Esophagus (tissue), 2 donors: ENCODE measurements at regions not wholly inside any gene's neighbourhood (a gene's known extent, or its start where the extent isn't known, plus 50 kb on each side); places are given as distances from the start of the nearest gene placed in this dataset.

Experiments used
- H3K27ac ChIP-seq, 2 donors: one replicate each; pipeline ENCODE4 v1.5.1; 2013; ENCODE audit warnings: low read depth in 2 of 2, mild to moderate bottlenecking in 2 of 2, inconsistent platforms in 1 of 2, low read length in 1 of 2, moderate library complexity in 1 of 2
- H3K27me3 ChIP-seq, 2 donors: one replicate each; pipeline ENCODE4 v1.6.1; 2013; ENCODE audit warnings: low read length in 2 of 2, control low read depth in 1 of 2, mild to moderate bottlenecking in 1 of 2; ENCODE audit not compliant: insufficient read depth in 2 of 2, control insufficient read depth in 1 of 2
- H3K36me3 ChIP-seq, 2 donors: one replicate each; pipeline ENCODE4 v1.6.1; 2013; ENCODE audit warnings: low read length in 1 of 2; ENCODE audit not compliant: control insufficient read depth in 2 of 2, insufficient read depth in 2 of 2
- H3K4me1 ChIP-seq, 2 donors: one replicate each; pipeline ENCODE4 v1.6.1; 2013; ENCODE audit warnings: low read length in 1 of 2; ENCODE audit not compliant: control insufficient read depth in 2 of 2, insufficient read depth in 2 of 2
- H3K4me3 ChIP-seq, 2 donors: one replicate each; pipeline ENCODE4 v1.5.1; 2013; ENCODE audit warnings: low read length in 2 of 2, mild to moderate bottlenecking in 2 of 2, low read depth in 1 of 2, moderate library complexity in 1 of 2
- H3K9me3 ChIP-seq, 2 donors: one replicate each; pipeline ENCODE4 v1.6.1; 2013; ENCODE audit warnings: mild to moderate bottlenecking in 2 of 2, low read depth in 1 of 2, low read length in 1 of 2, moderate library complexity in 1 of 2; ENCODE audit not compliant: control insufficient read depth in 2 of 2, insufficient read depth in 1 of 2
- WGBS, 2 donors: extraction: QIAGEN DNeasy Blood & Tissue Kit; methylation state at CpG; one replicate each; pipeline ENCODE4 v1.1.7; 2013; 5-methylcytosine and 5-hydroxymethylcytosine counted together
- donor health status: healthy with polysubstance abuse.
- donor health status: Bipolar disorder and iron deficiency.

GRCh38 chr15:95170561-95171380 lies 939.4 kb downstream of the MCTP2 start:
- no peaks in the 10 kb centered on the region for H3K4me1 ChIP-seq
- H3K4me3 ChIP-seq: no peak overlapping the region
- H3K36me3 ChIP-seq: no peaks in the 10 kb centered on the region
- 47 to 54% methylated on average over 6 of the region's 6 CpGs for WGBS, 2 donors
- no peak overlapping the region for H3K27ac ChIP-seq
- no peaks in the 10 kb centered on the region for H3K9me3 ChIP-seq
- no peaks in the 10 kb centered on the region for H3K27me3 ChIP-seq

- H3K9me3 ChIP-seq: no peaks in the 10 kb centered on the region
- no peak overlapping the region for H3K27ac ChIP-seq
- H3K4me3 ChIP-seq: no peak overlapping the region
- 92 to 95% methylated on average over 3 of the region's 3 CpGs for WGBS, 2 donors
- no peaks in the 10 kb centered on the region for H3K36me3 ChIP-seq
- H3K27me3 ChIP-seq: no peaks in the 10 kb centered on the region
- H3K4me1 ChIP-seq: no peaks in the 10 kb centered on the region
Measured at GRCh38 chr15:95171564-95171963, 940.2 kb downstream of the MCTP2 start.

- Histone ChIP-seq H3K27me3 (no peaks in the 10 kb centered on the region), H3K27ac (no peak overlapping the region), H3K4me3 (no peak overlapping the region), H3K4me1 (no peaks in the 10 kb centered on the region), H3K9me3 (no peaks in the 10 kb centered on the region), H3K36me3 (no peaks in the 10 kb centered on the region)
- WGBS, 2 donors: 57 to 63% methylated on average over 9 of the region's 9 CpGs
Measured at GRCh38 chr15:95174301-95175259, 943.2 kb downstream of the MCTP2 start.

- H3K27ac ChIP-seq: no peak overlapping the region
- WGBS, 2 donors: 52 to 60% methylated on average over 3 of the region's 3 CpGs
- H3K27me3 ChIP-seq: no peaks in the 10 kb centered on the region
- H3K36me3 ChIP-seq: no peaks in the 10 kb centered on the region
- H3K4me1 ChIP-seq: no peaks in the 10 kb centered on the region
- no peak overlapping the region for H3K4me3 ChIP-seq
- H3K9me3 ChIP-seq: no peaks in the 10 kb centered on the region
Measured at GRCh38 chr15:95175914-95176658, 944.7 kb downstream of the MCTP2 start.

DNA sequence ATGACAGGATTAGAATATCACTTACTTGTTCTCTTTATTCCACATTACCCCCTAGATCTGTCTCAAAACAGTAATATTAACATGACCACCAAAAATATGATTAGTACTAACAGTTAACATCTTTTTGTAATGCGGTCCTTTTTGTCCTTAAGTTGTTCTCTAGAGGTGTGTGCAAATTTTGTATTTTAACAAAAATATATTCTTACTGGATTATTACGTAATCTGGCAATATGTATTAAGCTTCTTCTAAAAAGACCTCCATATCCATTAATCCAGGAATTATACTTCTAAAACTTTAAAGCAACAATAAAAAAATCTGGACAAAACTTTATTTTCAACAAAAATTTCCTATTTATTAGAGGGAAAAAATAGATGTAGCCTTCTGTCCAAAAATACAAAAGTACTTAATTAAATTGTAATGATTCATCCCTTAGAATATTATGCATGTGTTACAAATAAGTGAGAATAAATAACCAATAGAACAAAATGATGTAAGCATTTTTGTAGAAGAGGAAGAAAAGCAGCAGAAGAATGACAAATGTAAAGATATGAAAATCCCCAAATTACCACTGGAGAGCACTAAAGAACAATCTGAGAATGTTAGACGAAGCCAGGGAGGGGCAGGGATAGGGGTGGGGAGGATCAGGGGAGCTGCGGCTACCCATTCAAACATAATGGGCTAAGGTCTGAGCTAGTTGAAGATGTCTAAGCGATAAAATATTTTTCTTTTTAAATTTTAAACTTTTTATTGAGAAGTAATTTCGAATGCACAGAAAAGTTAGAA lies 945.6 kb downstream of the MCTP2 start:
- WGBS, 2 donors: 75 to 80% methylated on average over 6 of the region's 6 CpGs
- no peak overlapping the region for H3K4me3 ChIP-seq
- no peaks in the 10 kb centered on the region for H3K4me1 ChIP-seq
- no peak overlapping the region for H3K27ac ChIP-seq
- no peaks in the 10 kb centered on the region for H3K36me3 ChIP-seq
- H3K27me3 ChIP-seq: no peaks in the 10 kb centered on the region
- no peaks in the 10 kb centered on the region for H3K9me3 ChIP-seq

GRCh38 chr15:95180530-95180929 lies 949.2 kb downstream of the MCTP2 start:
- Histone ChIP-seq H3K9me3 (no peaks in the 10 kb centered on the region), H3K36me3 (no peaks in the 10 kb centered on the region), H3K27me3 (no peaks in the 10 kb centered on the region), H3K4me1 (no peaks in the 10 kb centered on the region), H3K27ac (no peak overlapping the region), H3K4me3 (no peak overlapping the region)

DNA sequence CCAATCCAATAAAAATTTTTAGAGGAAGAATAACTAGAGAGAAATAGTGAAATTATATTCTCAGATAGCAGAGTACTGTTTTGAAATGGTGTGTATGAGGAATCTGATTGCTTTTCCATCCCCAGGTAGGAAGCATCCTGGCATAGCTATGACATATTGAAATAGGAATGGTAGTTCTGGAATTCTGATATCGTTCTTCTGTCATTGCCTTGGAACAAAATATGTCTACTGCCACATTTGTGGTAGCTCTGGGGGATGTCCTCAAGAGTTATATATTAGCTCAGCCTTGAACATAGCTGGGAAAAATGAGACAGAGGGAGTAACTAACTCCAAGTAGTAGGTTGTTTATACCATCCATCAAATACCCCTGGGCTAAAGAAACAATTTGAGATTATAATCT lies 950.7 kb downstream of the MCTP2 start:
- Histone ChIP-seq H3K4me3 (no peak overlapping the region), H3K4me1 (no peaks in the 10 kb centered on the region), H3K9me3 (no peaks in the 10 kb centered on the region), H3K27me3 (no peaks in the 10 kb centered on the region), H3K27ac (no peak overlapping the region), H3K36me3 (no peaks in the 10 kb centered on the region)
- WGBS, 2 donors: 83 to 85% methylated on average over 1 of the region's 1 CpG

DNA sequence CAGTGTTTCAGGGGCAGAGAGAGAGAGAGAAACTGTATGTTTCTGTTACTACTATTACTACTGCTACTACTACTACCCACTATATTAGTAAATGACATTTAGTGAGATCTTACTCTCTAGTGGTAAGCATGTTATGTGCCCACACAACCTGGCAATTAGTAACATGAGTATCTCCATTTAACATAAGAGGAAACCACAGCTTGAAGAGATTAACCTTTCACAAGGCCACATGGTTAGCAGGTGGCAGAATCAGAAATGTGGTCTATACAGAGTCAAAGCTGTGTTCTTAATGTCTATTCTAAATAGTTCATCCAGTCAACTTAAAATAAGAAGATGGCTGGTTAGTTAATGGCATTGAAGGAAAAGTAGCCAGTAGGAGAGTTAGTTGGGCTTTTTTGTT lies 961.6 kb downstream of the MCTP2 start:
- Histone ChIP-seq H3K9me3 (no peaks in the 10 kb centered on the region), H3K4me3 (no peak overlapping the region), H3K27me3 (peaks cover 0 to 2% of the 10 kb centered on the region in 2 donors), H3K27ac (no peak overlapping the region), H3K36me3 (no peaks in the 10 kb centered on the region), H3K4me1 (no peaks in the 10 kb centered on the region)

GRCh38 chr15:95194746-95195145 lies 963.4 kb downstream of the MCTP2 start:
- no peaks in the 10 kb centered on the region for H3K36me3 ChIP-seq
- H3K27me3 ChIP-seq: peaks cover 0 to 2% of the 10 kb centered on the region in 2 donors
- no peaks in the 10 kb centered on the region for H3K4me1 ChIP-seq
- no peak overlapping the region for H3K27ac ChIP-seq
- no peak overlapping the region for H3K4me3 ChIP-seq
- H3K9me3 ChIP-seq: no peaks in the 10 kb centered on the region
- 83 to 89% methylated on average over 3 of the region's 3 CpGs for WGBS, 2 donors
